NCI-H526 treated with DMSO at 0.1 percent for 48 hours (cell line): ENCODE measurements at regions not wholly inside any gene's neighbourhood (a gene's known extent, or its start where the extent isn't known, plus 50 kb on each side); places are given as distances from the start of the nearest gene placed in this dataset.
A peak's percentile ranks its signal among the peaks of the same experiment; 100 is the strongest.

ENCODE experiments used
- DNase-seq: peaks from one replicate; lab custom pipeline; 2025; lab: John Stamatoyannopoulos, UW

GRCh38 chr10:130745821-130746220 lies 565.7 kb downstream of the TCERG1L start:
- DNase-seq, result no peak

- DNase-seq, result no peak
Observed at GRCh38 chr10:130746311-130746710, 565.2 kb downstream of the TCERG1L start.

GRCh38 chr10:130747356-130747755 lies 564.2 kb downstream of the TCERG1L start:
- DNase-seq, result peak; percentile 10

GRCh38 chr10:130747946-130748345 lies 563.6 kb downstream of the TCERG1L start:
- no peak for DNase-seq

- DNase-seq, result no peak
Observed at GRCh38 chr10:130748409-130749057, 563.0 kb downstream of the TCERG1L start.

GRCh38 chr10:130749911-130750310 lies 561.6 kb downstream of the TCERG1L start:
- DNase-seq, result no peak

GRCh38 chr10:130750441-130750840 lies 561.1 kb downstream of the TCERG1L start:
- no peak for DNase-seq

- DNase-seq, result no peak
Observed at GRCh38 chr10:130751106-130751840, 560.2 kb downstream of the TCERG1L start.

GRCh38 chr10:130751851-130752250 lies 559.7 kb downstream of the TCERG1L start:
- no peak for DNase-seq

- DNase-seq, result no peak
Observed at GRCh38 chr10:130756651-130757050, 554.9 kb downstream of the TCERG1L start.

- no peak for DNase-seq
Observed at GRCh38 chr10:130757271-130757670, 554.2 kb downstream of the TCERG1L start.

GRCh38 chr10:130757821-130758489 lies 553.6 kb downstream of the TCERG1L start:
- no peak for DNase-seq

- no peak for DNase-seq
Observed at GRCh38 chr10:130758529-130758928, 553.0 kb downstream of the TCERG1L start.

- DNase-seq, result no peak
Observed at GRCh38 chr10:130761032-130761575, 550.4 kb downstream of the TCERG1L start.

- DNase-seq, result no peak
Observed at GRCh38 chr10:130761788-130762301, 549.7 kb downstream of the TCERG1L start.

- no peak for DNase-seq
Observed at GRCh38 chr10:130762491-130762890, 549.0 kb downstream of the TCERG1L start.

- no peak for DNase-seq
Observed at GRCh38 chr10:130763071-130763470, 548.5 kb downstream of the TCERG1L start.

- no peak for DNase-seq
Observed at GRCh38 chr10:130763491-130763890, 548.0 kb downstream of the TCERG1L start.

GRCh38 chr10:130764651-130765050 lies 546.9 kb downstream of the TCERG1L start:
- no peak for DNase-seq

- no peak for DNase-seq
Observed at GRCh38 chr10:130766071-130766470, 545.5 kb downstream of the TCERG1L start.

GRCh38 chr10:130767116-130767730 lies 544.3 kb downstream of the TCERG1L start:
- no peak for DNase-seq
